GM19351 (cell line): ENCODE measurements at regions not wholly inside any gene's neighbourhood (a gene's known extent, or its start where the extent isn't known, plus 50 kb on each side); places are given as distances from the start of the nearest gene placed in this dataset.
A peak's percentile ranks its signal among the peaks of the same experiment; 100 is the strongest.

Experiments used
- ATAC-seq: cut with Tn5 transposase; IDR thresholded peaks from one replicate; pipeline ENCODE4 v1.9.1; 2021; ENCODE audit warnings: mild to moderate bottlenecking, moderate library complexity; ENCODE audit not compliant: unreplicated experiment

DNA sequence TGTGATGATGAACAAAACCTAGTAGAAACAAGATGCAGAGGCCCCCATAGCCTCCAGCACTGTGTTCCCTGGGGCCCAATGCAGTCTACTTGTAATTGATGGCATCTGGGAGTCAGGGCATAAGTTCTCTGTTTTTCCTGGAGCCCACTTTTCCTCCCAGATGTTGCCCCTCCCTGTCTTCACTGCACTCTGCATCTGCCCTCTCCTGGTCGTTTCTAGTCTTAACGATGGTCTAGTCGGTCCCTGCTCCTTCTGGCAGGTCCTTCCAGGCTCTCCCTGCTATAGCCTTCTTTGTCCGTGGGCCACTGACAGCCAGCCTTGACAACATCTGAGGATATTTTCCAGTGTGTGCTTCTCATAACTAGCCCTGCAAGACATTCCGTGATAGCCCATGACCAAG lies 208.3 kb downstream of the GXYLT1 start:
- ATAC-seq = no peak

DNA sequence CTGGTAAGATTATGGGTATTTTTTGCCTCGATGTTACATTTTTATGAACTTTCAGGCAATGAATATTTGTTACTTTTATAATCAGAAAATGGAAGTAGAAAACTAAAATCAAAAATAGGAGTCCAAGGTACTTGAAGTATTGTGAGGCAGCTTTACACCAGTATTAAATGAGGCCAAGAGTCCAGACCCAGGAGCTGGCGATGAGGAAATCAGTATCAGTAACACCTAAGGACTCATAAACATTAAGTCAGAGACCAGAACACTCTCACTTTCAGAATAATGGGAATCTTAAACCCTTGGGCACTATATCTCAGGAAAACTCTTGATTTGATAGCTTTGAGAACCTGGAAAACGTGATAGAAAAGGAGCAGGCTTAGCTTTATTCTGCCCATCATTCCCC lies 208.8 kb downstream of the GXYLT1 start:
- no peak for ATAC-seq

- ATAC-seq = peak; percentile 48
Measured at GRCh38 chr12:41932470-41932991, 212.1 kb downstream of the GXYLT1 start.

DNA sequence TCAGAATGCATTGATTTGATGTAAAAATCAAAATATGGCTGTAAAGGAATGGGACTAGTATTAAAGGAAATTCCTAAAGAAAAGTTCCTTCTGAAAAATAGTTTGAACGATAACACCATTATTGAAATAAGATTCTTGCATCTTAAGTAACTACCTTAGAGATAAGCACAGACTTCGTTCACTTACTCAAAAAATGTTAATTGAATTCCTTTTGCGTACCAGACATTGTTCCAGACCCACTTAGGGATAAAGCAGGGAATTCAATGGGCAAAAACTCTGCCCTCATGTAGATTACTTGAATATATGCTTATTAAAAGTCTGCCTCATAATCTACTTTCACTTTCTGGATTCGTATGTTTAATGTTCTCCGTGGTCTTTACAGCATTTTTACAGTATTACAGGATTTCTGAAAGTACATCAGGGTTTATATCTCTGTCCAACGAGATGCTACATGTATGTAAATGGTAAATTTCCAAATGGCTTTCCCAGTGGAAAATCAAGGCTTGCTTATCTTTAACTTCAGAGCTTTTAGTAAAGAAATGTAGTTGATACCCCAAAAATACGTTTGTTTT lies 213.7 kb downstream of the GXYLT1 start:
- ATAC-seq = no peak

DNA sequence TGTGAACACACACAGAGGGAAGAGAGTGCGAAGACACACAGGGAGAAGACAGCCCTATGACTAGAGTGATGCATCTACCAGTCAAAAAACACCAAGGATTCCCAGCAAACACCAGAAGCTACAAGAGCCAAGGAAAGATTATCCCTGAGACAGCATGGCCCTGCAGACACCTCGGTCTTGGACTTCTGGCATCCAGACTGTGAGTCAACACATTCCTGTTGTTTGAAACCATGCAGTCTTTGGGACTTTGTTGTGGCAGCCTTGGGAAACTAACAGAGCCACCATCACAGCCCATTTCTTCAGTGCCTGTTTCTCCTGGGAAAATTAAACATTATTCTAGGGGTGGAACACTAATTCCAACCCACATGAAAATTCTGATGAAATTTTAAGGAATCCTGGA lies 220.6 kb downstream of the GXYLT1 start:
- ATAC-seq = no peak

- no peak for ATAC-seq
Measured at GRCh38 chr12:41923351-41923750, 221.3 kb downstream of the GXYLT1 start.

- ATAC-seq = no peak
Measured at GRCh38 chr12:41920355-41920754, 224.3 kb downstream of the GXYLT1 start.

GRCh38 chr12:41919526-41920261 lies 225.0 kb downstream of the GXYLT1 start:
- no peak for ATAC-seq

GRCh38 chr12:41919048-41919447 lies 225.6 kb downstream of the GXYLT1 start:
- no peak for ATAC-seq

- ATAC-seq = no peak
Measured at GRCh38 chr12:41917938-41918341, 226.7 kb downstream of the GXYLT1 start.

GRCh38 chr12:41917181-41917580 lies 227.5 kb downstream of the GXYLT1 start:
- ATAC-seq = peak; percentile 86

DNA sequence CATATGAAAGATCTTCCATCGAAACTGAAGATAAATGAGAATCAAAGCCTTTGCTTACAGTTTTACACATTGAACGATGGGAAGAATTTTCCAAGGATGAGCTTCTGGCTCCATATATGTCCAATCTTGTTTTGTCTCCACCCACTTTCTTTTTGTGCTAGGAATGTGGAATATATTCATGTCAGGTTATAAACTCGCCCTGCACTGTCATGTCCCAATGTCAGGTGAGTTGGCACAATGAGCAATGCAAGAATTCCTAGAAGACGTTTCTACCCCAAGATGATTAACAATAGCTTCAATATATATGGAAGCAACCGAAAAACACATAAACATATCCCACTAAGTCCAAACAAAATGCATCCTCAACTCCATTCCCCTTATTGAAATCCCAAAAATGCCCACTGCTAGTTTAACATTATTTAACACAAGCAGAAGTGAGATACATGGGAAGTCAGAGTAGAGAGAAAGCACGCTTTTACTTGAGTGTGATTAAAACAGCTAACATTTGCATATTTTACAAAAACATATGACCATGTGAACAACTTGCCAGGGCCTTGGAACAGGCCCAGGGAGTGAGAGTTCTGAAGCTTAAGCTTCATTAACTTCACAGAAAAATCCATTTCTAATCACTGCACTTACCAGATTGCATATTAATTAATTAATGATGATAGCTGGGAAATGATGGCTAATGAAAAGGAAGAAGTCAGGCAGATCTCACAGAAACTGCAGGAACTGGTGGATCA lies 233.9 kb downstream of the GXYLT1 start:
- no peak for ATAC-seq

DNA sequence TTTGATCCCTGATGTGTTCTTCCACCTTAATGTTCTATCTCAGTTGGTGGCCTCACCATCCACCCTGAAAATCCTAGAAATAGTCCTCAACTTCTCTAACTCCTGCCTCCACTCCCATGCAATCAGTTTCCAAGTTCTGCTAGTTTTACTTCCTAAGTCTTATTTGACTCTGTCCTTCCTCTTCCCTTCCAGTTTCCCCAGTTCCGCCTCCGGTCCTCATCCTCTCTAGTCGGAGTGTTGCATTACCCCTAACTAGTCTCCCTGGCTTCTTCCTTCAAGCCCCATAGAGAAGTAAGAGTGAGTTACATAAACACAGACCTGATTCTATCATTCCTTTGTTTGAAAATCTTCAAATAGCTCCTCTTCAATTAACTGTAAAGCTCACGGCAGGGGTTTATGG lies 236.5 kb downstream of the GXYLT1 start:
- no peak for ATAC-seq

GRCh38 chr12:41907550-41907949 lies 237.1 kb downstream of the GXYLT1 start:
- ATAC-seq = no peak

DNA sequence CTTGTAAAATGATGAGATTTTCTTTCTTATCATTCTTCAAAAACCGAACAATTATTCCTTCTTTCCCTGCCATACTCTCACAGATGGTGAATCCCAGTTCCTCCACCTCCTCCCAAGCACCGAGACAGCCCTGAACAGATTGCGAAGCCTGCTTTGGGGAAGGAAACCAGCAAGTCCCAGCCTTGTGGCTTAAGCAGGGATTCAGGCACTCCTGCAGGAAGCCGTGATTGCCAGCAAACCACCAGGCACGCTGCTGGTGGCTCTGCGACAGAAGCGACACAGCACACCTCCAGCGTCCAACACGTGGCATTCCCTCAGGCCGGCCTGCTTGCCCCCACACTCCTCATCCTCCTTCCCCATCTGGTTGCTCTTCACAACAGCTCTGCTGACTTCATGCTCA lies 237.7 kb downstream of the GXYLT1 start:
- ATAC-seq = no peak

DNA sequence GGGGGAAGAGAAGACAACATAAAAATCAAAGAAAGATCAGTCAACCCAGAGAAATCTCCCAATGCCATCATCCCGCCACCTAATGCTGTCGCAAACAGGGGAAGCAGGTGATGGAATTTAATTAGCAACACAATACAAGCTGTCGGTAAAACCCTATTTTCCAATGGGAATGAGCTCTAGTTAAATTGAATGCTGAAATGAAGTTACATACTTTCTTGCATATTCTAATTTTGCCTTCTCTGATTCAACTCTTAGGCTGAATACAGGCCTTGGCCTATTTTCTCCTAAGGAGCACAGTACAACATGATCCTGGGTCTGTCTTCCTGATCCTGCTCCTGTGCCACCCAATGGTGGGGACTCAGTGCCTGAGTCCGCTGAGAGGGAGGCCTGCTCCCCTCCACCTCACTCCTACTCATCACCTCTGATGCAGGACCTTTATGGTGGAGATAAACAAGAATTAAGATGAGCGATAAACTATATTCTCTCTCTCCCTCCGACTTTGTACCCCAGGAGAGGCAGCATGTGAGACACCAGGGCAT lies 238.8 kb downstream of the GXYLT1 start:
- ATAC-seq = no peak

DNA sequence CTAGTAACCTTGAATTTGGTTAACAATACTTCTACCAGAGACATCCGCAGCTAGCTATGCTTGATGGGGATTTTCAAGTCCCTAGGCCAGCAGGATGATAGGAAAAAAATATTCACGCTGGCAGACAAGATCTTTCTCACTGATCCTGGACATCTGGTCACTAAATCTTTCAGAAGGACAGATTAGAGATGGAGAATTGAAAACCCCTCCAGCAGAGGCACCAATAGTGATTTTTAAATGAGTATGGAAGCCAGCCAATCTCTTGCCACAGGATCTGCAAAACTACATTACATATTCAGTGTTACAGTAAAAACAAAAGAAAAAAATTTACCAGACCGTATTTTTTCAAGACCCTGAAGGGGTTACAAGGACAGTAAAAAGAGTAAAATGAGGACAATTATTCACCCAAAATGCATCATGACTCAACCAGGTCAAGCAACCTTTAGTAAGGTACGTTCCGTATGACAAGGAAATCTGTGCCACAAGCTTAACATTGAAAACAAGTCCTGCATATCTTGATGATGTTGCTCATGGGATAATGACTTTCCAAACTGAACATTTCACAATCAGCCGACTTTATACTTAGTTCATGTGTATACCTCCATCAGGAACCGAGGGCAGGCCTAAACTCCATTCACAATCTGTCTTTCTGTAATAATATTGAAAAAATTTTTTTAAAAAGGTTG lies 239.5 kb downstream of the GXYLT1 start:
- no peak for ATAC-seq

- ATAC-seq = no peak
Measured at GRCh38 chr12:41904041-41904440, 240.6 kb downstream of the GXYLT1 start.

DNA sequence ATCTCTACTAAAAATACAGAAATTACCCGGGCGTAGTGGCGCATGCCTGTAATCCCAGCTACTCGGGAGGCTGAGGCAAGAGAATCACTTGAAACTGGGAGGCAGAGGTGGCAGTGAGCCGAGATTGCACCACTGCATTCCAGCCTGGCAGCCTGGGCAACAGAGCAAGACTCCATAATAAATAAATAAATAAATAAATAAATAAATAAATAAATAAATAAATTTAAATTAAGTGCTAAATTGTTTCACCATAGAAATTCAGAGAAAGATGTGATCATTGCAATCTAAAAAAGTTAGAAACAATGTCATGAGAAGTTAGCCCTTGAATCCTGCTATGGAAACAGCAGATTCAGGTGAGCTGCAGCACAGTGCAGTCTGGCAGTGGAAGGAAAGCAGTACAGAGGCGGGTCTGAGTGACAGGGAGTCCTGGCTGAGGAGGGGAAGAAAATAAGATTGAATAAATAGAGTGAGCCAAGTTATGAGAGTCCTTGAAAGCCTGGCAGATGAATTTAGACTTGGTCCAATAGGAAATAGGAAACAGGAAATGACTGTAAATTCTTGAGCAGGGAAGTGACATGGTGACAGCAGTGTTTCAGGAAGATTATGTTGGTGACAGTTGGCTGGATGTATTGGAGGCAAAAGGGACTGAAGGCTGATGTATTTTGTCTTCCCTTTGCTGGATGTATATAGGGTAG lies 241.5 kb downstream of the GXYLT1 start:
- no peak for ATAC-seq

GRCh38 chr12:41899577-41899976 lies 245.1 kb downstream of the GXYLT1 start:
- ATAC-seq = no peak
